PC-3 (cell line): ENCODE measurements at regions not wholly inside any gene's neighbourhood (a gene's known extent, or its start where the extent isn't known, plus 50 kb on each side); places are given as distances from the start of the nearest gene placed in this dataset.
"Not testable (repeated sequence)": the region's sequence is repeated elsewhere in the genome, so short reads cannot be mapped to it uniquely, and the experiment has no call there.

ENCODE experiments used
- ATAC-seq: fragments of 200-7000 bp; cut with Tn5 transposase; 2 replicates; pipeline ENCODE4 v1.9.1; 2020; ENCODE audit warnings: mild to moderate bottlenecking, moderate library complexity
- BruUV-seq: library from RNA; stranded (reverse); fragments of 400-500 nt; replicated peaks from 2 replicates; lab custom pipeline; 2021; lab: Mats Ljungman, UMichigan
- CTCF ChIA-PET: fragments of 300-600 bp; sonication (Branson Sonifier 250); formaldehyde crosslinking; loops from one replicate; lab custom pipeline; 2022; ENCODE audit warnings: antibody characterized with exemption; lab: Charles Lee
- POLR2A ChIA-PET: fragments of 300-600 bp; sonication (Branson Sonifier 250); formaldehyde crosslinking; loops from one replicate; lab custom pipeline; 2022; ENCODE audit warnings: antibody characterized with exemption; ENCODE audit not compliant: unreplicated experiment; lab: Charles Lee
- DNase-seq: peaks from one replicate; pipeline ENCODE4 v3.0.0-alpha.2; 2015
- H2AFZ ChIP-seq: fragments of 300-600 bp; sonication (generic); 2 replicates; pipeline ENCODE4 v1.6.0; 2016; ENCODE audit warnings: antibody characterized with exemption, low read length
- H3F3A ChIP-seq: fragments of 300-600 bp; sonication (generic); one replicate; pipeline ENCODE4 v1.6.0; 2017; ENCODE audit warnings: antibody characterized with exemption, low read length, control low read depth, mild to moderate bottlenecking; ENCODE audit not compliant: unreplicated experiment
- H3K27ac ChIP-seq: fragments of 300-600 bp; sonication (generic); 2 replicates; pipeline ENCODE4 v1.5.1; 2016; ENCODE audit warnings: mild to moderate bottlenecking, low read length
- H3K27me3 ChIP-seq: fragments of 300-600 bp; sonication (generic); 2 replicates; pipeline ENCODE4 v1.6.1; 2016; ENCODE audit warnings: low read length, mixed read lengths
- H3K36me3 ChIP-seq: fragments of 300-600 bp; sonication (generic); 2 replicates; pipeline ENCODE4 v1.6.1; 2016; ENCODE audit warnings: low read depth, mixed run types, low read length, mixed read lengths
- H3K4me1 ChIP-seq: fragments of 300-600 bp; sonication (generic); 2 replicates; pipeline ENCODE4 v1.5.1; 2016; ENCODE audit warnings: low read length; ENCODE audit not compliant: insufficient read depth
- H3K4me2 ChIP-seq: fragments of 300-600 bp; sonication (generic); 2 replicates; pipeline ENCODE4 v1.6.0; 2016; ENCODE audit warnings: low read length
- H3K4me3 ChIP-seq: fragments of 300-600 bp; sonication (generic); 2 replicates; pipeline ENCODE4 v1.5.1; 2016; ENCODE audit warnings: mild to moderate bottlenecking, low read length, mixed read lengths
- H3K79me2 ChIP-seq: fragments of 300-600 bp; sonication (generic); 2 replicates; pipeline ENCODE4 v1.6.1; 2017; ENCODE audit warnings: low read length, mixed read lengths
- H3K9ac ChIP-seq: fragments of 300-600 bp; sonication (generic); 2 replicates; pipeline ENCODE4 v1.6.0; 2016; ENCODE audit warnings: mild to moderate bottlenecking, low read length
- H3K9me2 ChIP-seq: fragments of 300-600 bp; sonication (generic); replicated peaks from 2 replicates; pipeline ENCODE4 v1.6.1; 2016; ENCODE audit warnings: mixed run types, low read length, mixed read lengths
- H3K9me3 ChIP-seq: fragments of 300-600 bp; sonication (generic); 2 replicates; pipeline ENCODE4 v1.6.1; 2016; ENCODE audit warnings: low read length, mixed read lengths
- H4K20me1 ChIP-seq: fragments of 300-600 bp; sonication (generic); 2 replicates; pipeline ENCODE4 v1.6.1; 2016; ENCODE audit warnings: low read length, mixed read lengths
- EZH2 ChIP-seq: fragments of 300-600 bp; sonication (generic); IDR thresholded peaks from one replicate; pipeline ENCODE4 v1.6.1; 2017; ENCODE audit warnings: antibody characterized with exemption, mild to moderate bottlenecking, low read length; ENCODE audit not compliant: unreplicated experiment
- EZH2phosphoT487 ChIP-seq: fragments of 300-600 bp; sonication (generic); IDR thresholded peaks from 2 replicates; pipeline ENCODE4 v1.6.1; 2018; ENCODE audit warnings: mild to moderate bottlenecking, antibody characterized with exemption, low read length, borderline replicate concordance
- intact Hi-C: fragments of 100-400 bp; cut with micrococcal nuclease; formaldehyde crosslinking; loops from 2 replicates; pipeline ENCODE4 v1.9.0; 2023
- TF ChIP-seq, protein P1 (sequence below): fragments of 300-600 bp; sonication (generic); conservative IDR thresholded peaks from 2 replicates; pipeline ENCODE4 v1.5.1; 2017; ENCODE audit warnings: antibody characterized with exemption, low read depth, mild to moderate bottlenecking, low read length

DNA sequence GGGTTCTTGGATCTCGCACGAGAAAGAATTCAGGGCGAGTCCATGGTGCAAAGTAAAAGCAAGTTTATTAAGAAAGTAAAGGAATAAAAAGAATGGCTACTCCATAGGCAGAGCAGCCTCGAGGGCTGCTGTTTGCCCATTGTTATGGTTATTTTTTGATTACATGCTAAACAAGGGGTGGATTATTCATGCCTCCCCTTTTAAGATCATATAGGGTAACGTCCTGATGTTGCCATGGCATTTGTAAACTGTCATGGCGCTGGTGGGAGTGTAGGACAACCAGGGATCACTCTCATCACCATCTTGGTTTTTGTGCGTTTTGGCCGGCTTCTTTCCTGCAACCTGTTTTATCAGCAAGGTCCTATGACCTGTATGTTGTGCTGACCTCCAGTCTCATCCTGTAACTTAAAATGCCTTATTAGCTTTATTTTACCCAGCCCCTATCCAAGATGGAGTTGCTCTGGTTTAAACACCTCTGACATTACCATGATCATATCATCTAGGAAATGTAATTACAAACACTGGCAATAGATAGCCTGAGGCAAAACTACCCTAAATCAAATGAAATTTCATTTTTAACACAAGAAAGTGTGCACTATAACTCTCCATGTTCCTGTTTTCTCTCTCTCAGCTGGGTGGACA lies 94.3 kb upstream of the ATXN3L start:
- Histone ChIP-seq H3K79me2 (no peaks in the 10 kb centered on the region), H3K9me2 (no peaks in the 10 kb centered on the region), H3K4me2 (no peak overlapping the region), H3F3A (no peaks in the 10 kb centered on the region), H4K20me1 (no peaks in the 10 kb centered on the region), H3K27me3 (no peaks in the 10 kb centered on the region), H2AFZ (no peak overlapping the region), H3K9me3 (no peaks in the 10 kb centered on the region), H3K27ac (no peak overlapping the region), H3K4me1 (peaks cover 12% of the 10 kb centered on the region), H3K9ac (no peak overlapping the region), H3K36me3 (no peaks in the 10 kb centered on the region), H3K4me3 (no peak overlapping the region)
- ChIA-PET POLR2A (no interaction called here), CTCF (no interaction called here)
- BruUV-seq = no TSS peak
- intact Hi-C loops = no loop called here
- ATAC-seq = no peak
- DNase-seq = no peak
- TF ChIP-seq EZH2 = no peak
- no peak for TF ChIP-seq EZH2phosphoT487
- TF ChIP-seq, protein P1, sequence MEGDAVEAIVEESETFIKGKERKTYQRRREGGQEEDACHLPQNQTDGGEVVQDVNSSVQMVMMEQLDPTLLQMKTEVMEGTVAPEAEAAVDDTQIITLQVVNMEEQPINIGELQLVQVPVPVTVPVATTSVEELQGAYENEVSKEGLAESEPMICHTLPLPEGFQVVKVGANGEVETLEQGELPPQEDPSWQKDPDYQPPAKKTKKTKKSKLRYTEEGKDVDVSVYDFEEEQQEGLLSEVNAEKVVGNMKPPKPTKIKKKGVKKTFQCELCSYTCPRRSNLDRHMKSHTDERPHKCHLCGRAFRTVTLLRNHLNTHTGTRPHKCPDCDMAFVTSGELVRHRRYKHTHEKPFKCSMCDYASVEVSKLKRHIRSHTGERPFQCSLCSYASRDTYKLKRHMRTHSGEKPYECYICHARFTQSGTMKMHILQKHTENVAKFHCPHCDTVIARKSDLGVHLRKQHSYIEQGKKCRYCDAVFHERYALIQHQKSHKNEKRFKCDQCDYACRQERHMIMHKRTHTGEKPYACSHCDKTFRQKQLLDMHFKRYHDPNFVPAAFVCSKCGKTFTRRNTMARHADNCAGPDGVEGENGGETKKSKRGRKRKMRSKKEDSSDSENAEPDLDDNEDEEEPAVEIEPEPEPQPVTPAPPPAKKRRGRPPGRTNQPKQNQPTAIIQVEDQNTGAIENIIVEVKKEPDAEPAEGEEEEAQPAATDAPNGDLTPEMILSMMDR = no peak

DNA sequence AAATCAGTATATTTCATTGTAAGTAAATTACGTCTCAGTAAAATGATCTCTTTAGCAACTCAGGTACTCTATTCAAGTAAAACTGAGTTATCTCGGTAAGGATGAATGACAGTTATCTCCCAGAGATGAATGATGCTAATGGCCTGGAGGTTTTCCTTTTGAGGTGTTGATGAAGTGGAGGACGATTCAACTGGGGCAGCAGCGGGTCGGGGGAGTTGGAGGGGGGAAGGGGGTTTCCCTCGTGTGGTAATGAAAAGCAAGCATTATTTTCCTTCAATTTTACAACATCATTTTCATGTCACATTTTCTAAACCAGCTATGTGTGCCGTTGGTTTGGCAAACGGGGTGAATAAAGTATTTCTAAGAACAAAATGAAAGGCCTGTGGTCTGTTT lies 92.4 kb upstream of the ATXN3L start:
- Histone ChIP-seq H3F3A (no peaks in the 10 kb centered on the region), H3K9ac (no peak overlapping the region), H2AFZ (no peak overlapping the region), H3K4me2 (no peak overlapping the region), H3K4me3 (no peak overlapping the region), H3K79me2 (no peaks in the 10 kb centered on the region), H4K20me1 (no peaks in the 10 kb centered on the region), H3K9me3 (no peaks in the 10 kb centered on the region), H3K9me2 (no peaks in the 10 kb centered on the region), H3K4me1 (no peaks in the 10 kb centered on the region), H3K27me3 (no peaks in the 10 kb centered on the region), H3K36me3 (no peaks in the 10 kb centered on the region), H3K27ac (no peak overlapping the region)
- no TSS peak for BruUV-seq
- ATAC-seq = no peak
- no peak for DNase-seq
- intact Hi-C loops = no loop called here
- TF ChIP-seq EZH2 (no peak), EZH2phosphoT487 (no peak)
- TF ChIP-seq, protein P1 = no peak
- CTCF ChIA-PET = no interaction called here
- POLR2A ChIA-PET = no interaction called here

DNA sequence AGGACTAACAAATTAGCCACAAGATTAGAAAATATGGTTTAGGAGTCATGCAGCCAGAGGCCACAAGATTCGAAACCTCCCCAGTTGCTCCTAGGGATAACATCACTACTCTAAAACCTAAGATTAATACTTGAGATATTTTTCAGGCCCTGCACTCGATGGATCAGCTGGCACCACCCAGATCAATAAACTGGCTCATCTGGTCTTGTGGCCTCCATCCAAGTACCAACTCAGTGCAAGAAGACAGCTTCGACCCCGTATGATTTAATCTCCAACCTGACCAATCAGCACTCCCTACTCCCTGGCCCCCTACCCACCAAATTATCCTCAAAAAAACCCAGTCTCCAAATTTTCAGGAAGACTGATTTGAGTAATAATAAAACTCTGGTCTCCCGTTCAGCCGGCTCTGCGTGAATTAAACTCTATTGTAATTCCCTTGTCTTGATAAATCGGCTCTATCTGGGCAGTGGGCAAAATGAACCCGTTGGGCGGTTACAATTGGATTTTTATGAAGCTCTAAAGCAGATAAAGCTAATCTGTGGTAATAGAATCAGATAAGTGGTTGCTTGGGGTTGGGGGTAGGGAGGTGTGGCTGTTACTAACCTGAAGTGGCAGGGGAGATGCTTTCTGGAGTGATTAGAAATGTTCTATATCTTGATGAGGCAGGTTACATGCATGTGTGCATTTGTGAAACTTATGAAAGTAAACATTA lies 91.8 kb upstream of the ATXN3L start:
- intact Hi-C loops = no loop called here
- no peaks in the 10 kb centered on the region for H3K27me3 ChIP-seq
- CTCF ChIA-PET = no interaction called here
- DNase-seq (no peak), ATAC-seq (no peak)
- H3K27ac ChIP-seq = no peak overlapping the region
- BruUV-seq = no TSS peak
- H3K9me3 ChIP-seq = no peaks in the 10 kb centered on the region
- no peak overlapping the region for H3K9ac ChIP-seq
- H3F3A ChIP-seq = no peaks in the 10 kb centered on the region
- H3K9me2 ChIP-seq = no peaks in the 10 kb centered on the region
- POLR2A ChIA-PET = no interaction called here
- no peaks in the 10 kb centered on the region for H3K79me2 ChIP-seq
- no peak for TF ChIP-seq EZH2
- no peaks in the 10 kb centered on the region for H4K20me1 ChIP-seq
- H3K4me2 ChIP-seq = no peak overlapping the region
- H3K4me1 ChIP-seq = no peaks in the 10 kb centered on the region
- H3K36me3 ChIP-seq = no peaks in the 10 kb centered on the region
- H3K4me3 ChIP-seq = no peak overlapping the region
- no peak overlapping the region for H2AFZ ChIP-seq

DNA sequence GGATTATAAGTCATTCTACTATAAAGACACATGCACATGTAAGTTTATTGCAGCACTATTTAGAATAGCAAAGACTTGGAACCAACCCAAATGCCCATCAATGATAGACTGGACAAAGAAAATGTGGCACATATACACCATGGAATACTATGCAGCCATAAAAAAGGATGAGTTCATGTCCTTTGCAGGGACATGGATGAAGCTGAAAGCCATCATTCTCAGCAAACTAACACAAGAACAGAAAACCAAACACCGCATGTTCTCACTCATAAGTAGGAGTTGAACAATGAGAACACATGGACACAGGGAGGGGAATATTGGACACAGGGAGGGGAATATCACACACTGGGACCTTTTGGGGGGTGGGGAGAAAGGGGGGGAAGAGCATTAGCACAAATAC lies 88.7 kb upstream of the ATXN3L start:
- intact Hi-C loops, H3K9me2 ChIP-seq, H3K9me3 ChIP-seq, DNase-seq, H3K79me2 ChIP-seq, POLR2A ChIA-PET, H3K4me1 ChIP-seq, H3K27me3 ChIP-seq, H2AFZ ChIP-seq, H3K27ac ChIP-seq, H3F3A ChIP-seq, H3K36me3 ChIP-seq, H3K4me2 ChIP-seq, H4K20me1 ChIP-seq, CTCF ChIA-PET, ATAC-seq, BruUV-seq, H3K9ac ChIP-seq, H3K4me3 ChIP-seq: not testable (repeated sequence)

- H3F3A ChIP-seq, H3K36me3 ChIP-seq, intact Hi-C loops, H3K9me3 ChIP-seq, H3K27me3 ChIP-seq, H3K4me3 ChIP-seq, H3K79me2 ChIP-seq, CTCF ChIA-PET, H3K27ac ChIP-seq, H3K4me1 ChIP-seq, H3K9ac ChIP-seq, H2AFZ ChIP-seq, H3K9me2 ChIP-seq, H3K4me2 ChIP-seq, POLR2A ChIA-PET, DNase-seq, ATAC-seq, H4K20me1 ChIP-seq, BruUV-seq: not testable (repeated sequence)
These were observed 84.9 kb upstream of the ATXN3L start for GRCh38 chrX:13404777-13405176.
